NCI-H1436 (cell line): ENCODE measurements at regions not wholly inside any gene's neighbourhood (a gene's known extent, or its start where the extent isn't known, plus 50 kb on each side); places are given as distances from the start of the nearest gene placed in this dataset.
"Not testable (repeated sequence)": the region's sequence is repeated elsewhere in the genome, so short reads cannot be mapped to it uniquely, and the experiment has no call there.

Experiments used
- DNase-seq: peaks from one replicate; lab custom pipeline; 2025; lab: John Stamatoyannopoulos, UW

- no peak for DNase-seq
These were observed 87.3 kb upstream of the ABCC4 start for GRCh38 chr13:95388420-95389079.

- DNase-seq, result no peak
These were observed 90.1 kb upstream of the ABCC4 start for GRCh38 chr13:95391362-95391761.

GRCh38 chr13:95391785-95392184 is 90.5 kb upstream of the ABCC4 start:
- DNase-seq, result no peak

DNA sequence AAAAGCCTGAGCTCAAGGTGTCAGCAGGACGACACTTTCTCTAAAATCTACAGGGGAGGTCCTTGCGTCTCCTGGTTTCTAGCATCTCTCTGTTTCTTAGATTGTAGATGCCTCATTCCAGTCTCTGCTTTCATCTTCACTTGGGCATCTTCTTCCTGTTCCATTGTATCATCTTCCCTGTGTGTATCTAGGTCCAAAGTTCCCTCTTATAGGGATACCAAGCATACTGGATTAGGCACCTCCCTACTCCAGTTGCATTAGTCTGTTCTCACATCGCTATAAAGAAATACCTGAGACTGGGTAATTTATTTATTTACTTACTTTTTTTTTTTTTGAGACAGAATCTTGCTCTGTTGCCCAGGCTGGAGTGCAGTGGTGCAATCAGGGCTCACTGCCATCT is 91.3 kb upstream of the ABCC4 start:
- DNase-seq, result no peak

- no peak for DNase-seq
These were observed 102.3 kb upstream of the ABCC4 start for GRCh38 chr13:95403349-95404140.

- DNase-seq, result peak; percentile 42
These were observed 103.1 kb upstream of the ABCC4 start for GRCh38 chr13:95404141-95404882.

DNA sequence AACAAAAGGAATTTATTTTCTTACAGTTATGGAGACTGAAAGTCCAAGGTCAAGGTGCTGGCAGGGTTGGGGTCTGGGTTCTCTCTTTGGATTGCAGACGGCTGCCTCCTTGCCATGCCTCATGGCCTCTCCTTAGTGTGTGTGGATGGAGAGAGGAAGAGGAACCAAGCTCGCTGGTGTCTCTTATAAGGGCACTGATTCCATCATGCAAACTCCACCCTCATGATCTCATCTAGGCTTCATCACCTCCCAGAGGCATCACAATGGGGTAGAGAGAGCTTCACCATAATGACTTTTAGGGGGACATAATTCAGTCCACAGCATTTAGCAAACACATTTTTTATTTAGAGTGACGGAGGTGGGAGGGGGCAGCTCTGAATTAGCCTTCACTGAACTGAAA is 104.9 kb upstream of the ABCC4 start:
- no peak for DNase-seq

- DNase-seq, result no peak
These were observed 110.3 kb upstream of the ABCC4 start for GRCh38 chr13:95411428-95412040.

- DNase-seq, result no peak
These were observed 117.7 kb upstream of the ABCC4 start for GRCh38 chr13:95418946-95419345.

DNA sequence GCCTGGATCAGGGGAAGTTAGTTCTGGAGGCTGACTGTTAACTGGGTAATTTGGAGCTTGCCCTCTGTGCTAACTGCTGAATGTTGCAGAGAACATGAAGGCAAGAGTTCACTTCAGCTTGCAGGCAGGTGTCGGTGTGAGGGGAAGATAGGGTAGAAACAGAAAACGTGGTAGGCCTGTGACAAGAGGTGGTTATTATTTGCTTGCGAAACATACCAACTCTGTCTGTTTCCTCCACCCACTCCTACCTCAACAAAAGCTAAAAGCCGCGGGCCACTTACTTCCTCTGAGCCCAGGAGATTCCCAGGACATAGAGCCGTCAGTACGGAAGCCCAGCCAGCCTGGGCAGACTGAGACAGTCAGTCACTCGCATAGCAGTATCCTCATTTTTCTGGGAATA is 119.2 kb upstream of the ABCC4 start:
- no peak for DNase-seq

DNA sequence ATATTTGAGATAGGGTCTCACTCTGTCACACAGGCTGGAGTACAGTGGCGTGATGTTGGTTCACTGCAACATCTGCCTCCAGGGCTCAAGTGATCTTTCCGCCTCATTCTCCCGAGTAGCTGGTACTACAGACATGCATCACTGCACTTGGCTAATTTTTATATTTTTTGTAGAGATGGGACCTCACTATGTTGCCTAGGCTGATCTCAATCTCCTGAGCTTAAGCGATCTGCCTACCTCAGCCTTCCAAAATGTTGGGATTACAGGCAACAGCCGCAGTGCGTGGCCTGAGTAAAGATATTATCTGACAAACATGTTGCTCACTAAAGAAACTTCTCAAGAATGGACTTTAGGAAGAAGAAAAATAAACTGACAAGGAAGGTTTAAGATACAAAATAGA is 125.4 kb upstream of the ABCC4 start:
- no peak for DNase-seq

DNA sequence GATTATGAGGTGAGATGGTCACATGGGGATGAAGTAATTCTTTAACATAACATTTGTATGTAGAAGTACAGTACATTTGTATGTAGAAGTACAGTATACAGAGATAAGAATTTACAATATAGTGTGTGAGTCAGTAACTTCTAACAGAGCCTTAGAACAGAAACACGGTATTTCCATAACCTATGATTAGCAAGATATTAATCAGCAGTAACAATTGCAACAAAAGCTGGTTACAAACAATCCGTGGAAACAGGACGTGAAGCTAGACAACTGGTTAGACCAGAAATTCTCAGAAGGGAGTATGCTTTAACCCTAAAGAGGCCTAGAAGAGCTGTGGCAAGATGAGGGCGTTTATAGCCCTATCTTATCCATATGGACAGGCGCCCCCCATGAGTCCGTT is 122.0 kb upstream of the CLDN10 start:
- not testable (repeated sequence) for DNase-seq

DNA sequence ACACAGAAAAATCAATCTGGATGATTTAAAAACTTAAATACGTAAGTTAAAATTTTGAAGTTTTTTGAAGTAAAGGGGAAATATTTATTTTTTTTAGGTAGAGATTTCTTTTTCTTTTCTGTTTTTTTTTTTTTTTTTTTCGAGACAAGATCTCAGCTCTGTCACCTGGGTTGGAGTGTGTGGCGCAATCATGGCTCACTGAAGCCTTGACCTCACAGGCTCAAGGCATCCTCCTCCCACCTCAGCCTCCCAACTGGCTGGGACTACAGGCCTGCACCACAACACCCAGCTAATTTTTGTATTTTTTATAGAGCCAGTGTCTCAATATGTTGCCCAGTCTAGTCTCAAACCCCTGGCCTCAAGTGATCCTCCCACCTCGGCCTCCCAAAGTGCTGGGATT is 120.4 kb upstream of the CLDN10 start:
- DNase-seq, result no peak

DNA sequence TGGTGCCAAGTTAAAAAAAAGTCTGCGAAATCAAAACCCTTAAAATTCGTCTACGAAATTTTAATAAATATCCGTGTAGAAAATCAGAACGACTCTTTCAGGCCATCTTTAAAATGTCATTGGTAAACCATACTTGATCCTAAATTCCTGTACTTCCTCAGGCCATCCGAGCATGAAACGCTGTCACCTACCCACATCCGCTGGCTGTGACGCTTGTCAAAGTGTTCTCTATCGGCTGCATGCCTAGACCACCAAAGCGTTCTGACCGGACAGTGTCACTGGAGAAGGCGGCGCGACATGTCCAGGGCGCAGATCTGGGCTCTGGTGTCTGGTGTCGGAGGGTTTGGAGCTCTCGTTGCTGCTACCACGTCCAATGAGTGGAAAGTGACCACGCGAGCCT is 119.0 kb upstream of the CLDN10 start:
- no peak for DNase-seq

DNA sequence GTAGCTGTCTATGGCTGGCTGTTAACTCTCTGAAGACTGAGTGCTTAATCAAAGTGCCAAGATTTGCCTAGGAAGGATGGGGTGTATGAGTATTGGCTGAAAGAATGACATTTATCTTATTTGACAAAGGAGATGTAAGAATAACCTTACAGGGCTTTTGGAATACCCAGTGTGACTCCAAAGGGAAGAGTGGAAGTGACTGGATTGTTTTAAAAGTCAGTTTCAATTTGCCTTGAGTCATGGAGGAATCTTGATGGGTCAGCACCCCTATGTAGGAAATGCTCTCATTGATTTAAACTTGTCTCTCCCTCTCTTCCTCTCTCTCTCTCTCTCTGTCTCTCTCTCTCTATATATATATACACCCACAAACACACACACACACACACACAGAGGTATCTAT is 118.4 kb upstream of the CLDN10 start:
- no peak for DNase-seq

- no peak for DNase-seq
These were observed 115.0 kb upstream of the CLDN10 start for GRCh38 chr13:95437561-95437960.

GRCh38 chr13:95438297-95438696 is 114.2 kb upstream of the CLDN10 start:
- DNase-seq, result no peak

DNA sequence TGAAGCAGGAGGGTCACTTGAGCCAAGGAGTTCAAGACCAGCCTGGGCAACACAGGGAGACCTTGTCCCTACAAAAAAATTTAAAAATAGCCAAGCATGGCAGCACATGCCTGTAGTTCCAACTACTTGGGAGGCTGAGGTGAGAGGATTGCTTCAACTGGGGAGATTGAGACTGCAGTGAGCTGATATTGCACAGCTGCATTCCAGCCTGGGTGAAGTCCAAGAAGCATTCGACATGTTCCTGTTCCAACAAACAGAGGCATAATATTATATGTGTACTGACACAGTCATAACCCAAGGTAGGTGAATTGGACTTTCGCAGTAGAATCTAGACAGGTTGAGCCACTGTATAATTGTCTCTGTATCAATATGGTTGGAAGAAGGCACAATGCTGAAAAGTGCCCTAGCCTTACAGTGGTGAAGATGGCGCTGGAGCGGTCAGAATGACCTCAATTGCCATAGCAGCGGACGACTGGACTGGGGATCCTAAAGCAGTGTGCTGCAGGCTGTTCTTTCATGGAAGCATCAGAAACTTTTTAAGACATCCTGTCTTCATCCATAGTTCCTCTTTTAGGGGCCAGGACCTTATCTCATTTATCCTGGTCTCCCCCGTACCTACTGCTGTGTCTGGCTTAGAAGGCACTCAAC is 112.0 kb upstream of the CLDN10 start:
- no peak for DNase-seq

GRCh38 chr13:95441326-95441725 is 111.2 kb upstream of the CLDN10 start:
- DNase-seq, result no peak

DNA sequence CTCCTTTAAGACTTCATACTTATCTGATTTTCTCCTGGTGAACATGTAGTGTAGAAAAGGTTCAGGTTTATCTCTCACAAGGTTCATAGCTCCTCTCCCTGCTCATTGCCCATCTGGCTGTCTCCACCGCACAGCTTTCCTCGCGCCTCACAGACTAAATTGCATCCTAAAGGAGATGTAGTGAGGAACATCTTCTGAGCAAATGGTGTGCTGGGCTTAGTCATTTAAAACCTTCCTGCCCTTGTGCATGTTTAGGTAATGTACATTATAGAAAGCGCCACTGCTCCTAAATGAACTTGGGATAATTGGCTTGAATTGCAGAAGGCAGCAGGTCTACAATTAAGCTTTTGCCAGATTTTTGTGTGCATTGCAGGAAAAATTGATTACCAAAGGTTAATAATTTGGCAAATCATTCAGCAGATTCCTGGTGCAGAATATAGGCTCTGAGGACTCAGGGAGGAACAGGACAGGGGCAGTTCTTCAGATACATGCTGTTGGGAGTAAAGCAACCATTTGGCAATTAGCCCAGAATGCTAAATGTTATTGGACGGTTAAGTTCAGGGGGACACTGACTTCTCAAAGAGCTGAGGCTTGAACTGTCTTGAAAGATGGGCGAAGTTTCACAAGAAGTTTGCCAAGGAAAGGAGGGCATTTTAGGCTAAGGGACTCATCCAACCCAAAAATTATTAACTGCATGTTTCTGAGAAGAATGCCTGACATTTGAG is 108.4 kb upstream of the CLDN10 start:
- DNase-seq, result no peak

DNA sequence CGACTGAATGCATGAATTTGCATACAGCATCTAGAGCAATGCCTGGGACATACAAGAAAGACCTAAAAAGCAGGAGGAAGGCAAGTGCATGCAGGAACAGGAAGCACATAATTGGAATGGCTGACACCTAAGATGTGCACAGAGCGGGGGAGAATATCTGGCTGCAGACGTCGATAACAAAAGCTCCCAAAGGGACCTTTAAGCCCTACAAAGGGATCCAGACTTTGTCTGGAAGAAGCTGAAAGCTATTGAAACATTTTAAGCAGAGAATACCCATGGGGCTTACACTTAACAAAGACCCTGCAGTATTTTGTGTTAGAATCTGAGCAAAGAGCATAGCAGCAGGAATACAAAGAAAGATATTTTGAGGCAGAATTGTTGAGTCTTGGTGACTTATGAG is 107.4 kb upstream of the CLDN10 start:
- no peak for DNase-seq
